AG10803 (cell line): ENCODE measurements at regions not wholly inside any gene's neighbourhood (a gene's known extent, or its start where the extent isn't known, plus 50 kb on each side); places are given as distances from the start of the nearest gene placed in this dataset.

Experiments used
- DNase-seq: peaks from one replicate; pipeline ENCODE4 v3.0.0; 2010; ENCODE audit warnings: low read depth
- H3K4me3 ChIP-seq: 2 replicates; pipeline ENCODE4 v1.5.1; 2011; ENCODE audit warnings: mild to moderate bottlenecking, low read length, control low read depth
- CTCF ChIP-seq: conservative IDR thresholded peaks from 2 replicates; pipeline ENCODE4 v1.5.1; 2011; ENCODE audit warnings: mild to moderate bottlenecking, low read length, control low read depth, inconsistent platforms

DNA sequence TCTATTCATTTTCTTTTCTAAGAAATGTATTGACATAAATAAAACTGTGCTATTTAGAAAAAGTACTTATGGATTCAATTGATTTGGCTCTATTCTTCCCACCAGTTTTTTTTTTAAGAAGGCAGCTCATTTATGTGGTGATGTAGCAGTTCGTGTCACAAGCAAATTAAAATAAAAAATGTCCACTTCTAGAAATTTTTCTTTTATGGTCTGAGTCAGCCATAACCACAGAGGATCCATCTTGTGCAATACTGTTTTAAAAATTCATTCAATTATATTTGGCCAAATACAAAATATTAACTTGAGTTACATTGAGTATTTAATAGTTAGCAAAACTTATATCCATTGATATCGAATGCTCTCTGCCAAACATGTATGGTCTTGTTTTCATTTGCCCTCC lies 207.9 kb upstream of the FAT1 start:
- TF ChIP-seq CTCF: no peak
- DNase-seq: peak; percentile 84
- no peak overlapping the region for H3K4me3 ChIP-seq

DNA sequence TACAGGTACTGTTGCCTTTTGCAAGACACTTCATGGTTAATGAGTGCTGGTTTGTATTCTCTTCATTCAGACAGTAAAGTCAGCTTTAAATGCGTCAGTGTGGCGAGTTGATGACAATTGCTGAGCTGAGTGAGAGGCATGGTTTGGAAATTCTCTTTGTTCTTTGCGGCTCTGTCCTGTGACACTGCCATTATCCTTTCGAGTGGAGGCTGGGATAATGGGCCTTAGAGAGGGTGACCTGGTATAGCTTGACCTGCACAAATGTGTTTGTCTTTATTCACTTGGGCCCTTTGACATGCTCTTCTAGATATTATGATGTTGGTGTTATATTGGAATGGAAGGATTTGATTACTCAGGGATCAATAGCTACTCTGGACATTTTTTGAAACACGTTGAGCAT lies 208.5 kb upstream of the FAT1 start:
- no peak overlapping the region for H3K4me3 ChIP-seq
- DNase-seq: no peak
- TF ChIP-seq CTCF: no peak

DNA sequence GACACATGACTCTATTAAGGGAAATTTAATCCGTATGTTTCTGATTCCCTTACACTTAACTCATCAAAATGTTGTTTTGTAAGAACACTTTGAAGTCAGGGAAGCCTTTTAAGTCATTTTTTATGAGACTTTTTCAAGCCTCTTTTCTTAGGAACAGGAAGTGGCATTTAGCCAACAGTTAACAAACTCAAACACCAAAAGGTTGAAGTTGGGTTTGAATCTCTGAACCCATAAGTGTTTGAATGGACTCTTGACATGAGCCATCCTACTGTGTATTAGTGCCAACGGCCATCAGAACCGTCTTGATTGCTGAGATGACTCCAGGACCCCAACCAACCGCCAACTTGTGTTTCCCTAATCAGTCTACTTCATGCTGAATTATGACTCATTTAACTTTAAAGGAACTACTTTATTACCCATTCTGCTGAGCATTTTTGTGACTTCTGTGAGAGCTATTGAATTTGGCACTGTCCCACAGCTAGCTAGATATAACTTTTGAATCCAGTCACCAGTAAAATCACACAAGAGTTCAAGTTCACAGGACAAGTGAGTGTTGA lies 209.1 kb upstream of the FAT1 start:
- no peak overlapping the region for H3K4me3 ChIP-seq
- peak; percentile 73 for DNase-seq
- TF ChIP-seq CTCF: no peak

GRCh38 chr4:186934244-186934643 lies 210.6 kb upstream of the FAT1 start:
- TF ChIP-seq CTCF: no peak

GRCh38 chr4:186934841-186935443 lies 211.3 kb upstream of the FAT1 start:
- no peak for TF ChIP-seq CTCF
- DNase-seq: no peak
- no peak overlapping the region for H3K4me3 ChIP-seq

More at GRCh38 chr4:186934244-186934643, 210.6 kb upstream of the FAT1 start:
- no peak overlapping the region for H3K4me3 ChIP-seq
- DNase-seq: no peak

DNA sequence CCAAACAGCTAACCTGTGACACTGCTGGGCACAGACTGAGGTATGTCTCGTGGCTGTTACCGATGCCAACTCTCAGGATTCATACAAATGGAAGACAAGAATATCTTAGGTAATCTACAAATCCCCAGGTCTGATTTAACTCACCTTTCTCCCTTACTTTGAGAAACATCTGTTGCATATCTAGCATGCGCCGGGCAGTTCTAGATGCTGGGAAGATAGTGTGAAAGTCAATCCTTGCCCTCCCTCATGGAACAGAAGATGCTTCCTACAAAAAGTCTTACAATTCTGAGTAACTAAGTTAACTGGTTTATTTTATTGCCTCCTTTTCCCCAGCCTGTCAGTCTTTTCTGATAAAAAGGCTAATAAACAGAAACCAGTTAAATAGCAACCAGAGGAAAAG lies 212.2 kb upstream of the FAT1 start:
- no peak for TF ChIP-seq CTCF
- no peak overlapping the region for H3K4me3 ChIP-seq
- DNase-seq: no peak
